SIG-M5 treated with dmso at 0.1 percent for 504 hours (cell line): ENCODE measurements at regions not wholly inside any gene's neighbourhood (a gene's known extent, or its start where the extent isn't known, plus 50 kb on each side); places are given as distances from the start of the nearest gene placed in this dataset.

ENCODE experiments used
- DNase-seq: peaks from one replicate; lab custom pipeline; 2025; ENCODE audit not compliant: unreplicated experiment; lab: John Stamatoyannopoulos, UW

GRCh38 chr6:14676977-14677781 lies 559.6 kb downstream of the CD83 start:
- no peak for DNase-seq

DNA sequence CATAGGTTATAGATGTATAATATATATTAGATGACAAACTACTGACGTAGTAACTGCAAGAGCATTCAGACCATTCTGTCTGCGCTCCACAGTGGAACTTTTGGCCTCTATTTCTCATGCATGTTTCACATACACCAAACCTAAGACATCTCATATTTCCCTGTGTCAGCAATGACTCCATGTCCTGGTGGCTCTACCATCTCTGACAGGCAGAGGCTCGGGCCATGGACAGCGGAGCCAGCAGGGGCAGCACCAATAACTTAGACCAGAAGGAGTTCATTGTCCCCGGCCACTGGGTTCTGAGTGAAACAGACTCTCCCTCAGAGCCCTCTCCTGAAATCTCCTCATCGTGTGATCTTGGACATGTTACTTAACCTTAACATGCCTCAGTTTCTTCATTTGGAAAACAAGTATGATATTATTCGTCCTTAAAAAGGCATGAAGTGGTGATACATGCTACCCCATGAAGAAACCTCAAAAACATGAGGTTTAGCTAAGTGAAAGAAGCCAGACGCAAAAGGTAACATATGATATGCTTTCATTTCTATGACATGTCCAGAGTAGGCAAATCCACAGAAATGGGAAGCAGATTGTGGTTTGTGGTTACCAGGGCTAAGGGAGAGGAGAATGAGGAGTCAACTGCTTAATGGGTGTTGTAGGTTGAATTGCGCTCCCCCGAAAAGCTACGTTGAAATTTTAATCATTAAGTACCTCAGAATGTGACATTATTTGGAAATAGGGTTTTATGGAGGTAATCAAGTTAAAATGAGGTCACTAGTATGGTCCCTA lies 564.0 kb upstream of the JARID2 start:
- peak; percentile 59 for DNase-seq

GRCh38 chr6:14682812-14683211 lies 563.1 kb upstream of the JARID2 start:
- DNase-seq, result no peak

DNA sequence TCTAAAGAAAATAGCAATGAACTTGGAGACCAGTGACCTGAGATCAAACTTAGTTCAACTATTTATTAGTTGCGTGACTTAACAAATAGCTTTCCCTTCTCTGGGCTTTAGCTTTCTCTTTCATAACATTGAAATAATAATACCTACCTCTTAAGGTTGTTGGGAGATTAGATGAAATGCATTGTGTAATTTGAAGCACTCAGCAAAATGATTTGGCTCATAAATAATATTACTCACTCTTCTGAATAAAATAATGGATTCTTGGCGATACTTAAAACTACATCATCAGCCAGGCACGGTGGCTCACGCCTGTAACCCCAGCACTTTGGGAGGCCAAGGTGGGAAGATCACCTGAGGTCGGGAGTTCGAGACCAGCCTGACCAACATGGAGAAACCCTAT lies 556.2 kb upstream of the JARID2 start:
- no peak for DNase-seq

- no peak for DNase-seq
Measured at GRCh38 chr6:14690120-14691056, 555.5 kb upstream of the JARID2 start.

- DNase-seq, result no peak
Measured at GRCh38 chr6:14692208-14692607, 553.7 kb upstream of the JARID2 start.

- DNase-seq, result no peak
Measured at GRCh38 chr6:14693301-14694192, 552.3 kb upstream of the JARID2 start.

DNA sequence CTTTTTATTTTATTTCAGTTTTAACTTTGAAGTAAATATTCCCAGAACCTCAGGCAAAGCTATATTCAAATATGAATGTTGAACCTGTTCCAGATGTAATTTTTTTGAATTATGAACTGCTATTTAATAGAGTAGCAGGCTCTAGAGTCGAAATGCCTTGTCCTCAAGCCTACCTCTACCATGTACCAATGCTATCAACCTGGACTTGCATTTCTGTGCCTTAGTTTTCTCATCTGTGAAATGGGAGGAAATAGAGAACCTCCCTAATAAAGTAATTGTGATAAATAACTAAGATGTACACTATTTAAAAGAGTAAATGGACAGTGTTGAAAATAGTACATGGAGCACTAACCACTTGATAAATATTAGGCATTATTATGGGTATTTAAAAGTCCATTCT lies 551.6 kb upstream of the JARID2 start:
- DNase-seq, result no peak

GRCh38 chr6:14695579-14695978 lies 550.3 kb upstream of the JARID2 start:
- DNase-seq, result no peak

DNA sequence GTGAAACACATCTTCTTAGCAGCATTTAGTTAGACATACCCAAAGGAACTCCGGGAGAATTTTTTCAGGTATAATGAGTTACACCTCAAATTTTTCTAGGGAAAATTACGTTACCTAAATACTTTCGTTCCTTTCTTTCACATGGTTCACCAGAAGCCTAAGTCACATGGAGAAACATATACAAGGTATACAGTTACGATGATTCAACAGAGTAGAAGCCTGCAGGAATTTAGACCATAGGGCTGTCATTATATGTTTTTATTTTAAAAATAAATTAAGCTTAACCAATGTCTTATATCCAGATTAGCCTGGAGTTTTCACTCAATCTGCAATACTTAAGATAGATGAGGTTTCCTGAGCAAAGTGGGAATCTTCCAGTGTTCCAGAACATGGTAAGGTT lies 549.5 kb upstream of the JARID2 start:
- DNase-seq, result no peak

DNA sequence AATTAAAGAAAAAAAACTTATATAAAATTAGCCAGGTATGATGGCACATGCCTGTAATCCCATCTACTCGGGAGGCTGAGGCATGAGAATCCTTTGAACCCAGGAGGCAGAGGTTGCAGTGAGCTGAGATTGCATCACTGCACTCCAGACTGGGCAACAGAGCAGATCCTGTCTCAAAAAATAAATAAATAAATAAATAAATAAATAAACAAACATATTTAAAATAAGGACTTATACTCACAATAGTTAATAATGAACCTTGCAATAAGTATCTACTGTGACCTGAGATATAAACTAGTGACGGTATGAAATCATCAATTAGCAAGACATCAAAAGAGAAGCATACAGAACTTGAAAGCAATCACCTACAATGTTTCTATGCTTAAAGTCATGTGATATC lies 548.4 kb upstream of the JARID2 start:
- no peak for DNase-seq

- no peak for DNase-seq
Measured at GRCh38 chr6:14699803-14700601, 545.9 kb upstream of the JARID2 start.

DNA sequence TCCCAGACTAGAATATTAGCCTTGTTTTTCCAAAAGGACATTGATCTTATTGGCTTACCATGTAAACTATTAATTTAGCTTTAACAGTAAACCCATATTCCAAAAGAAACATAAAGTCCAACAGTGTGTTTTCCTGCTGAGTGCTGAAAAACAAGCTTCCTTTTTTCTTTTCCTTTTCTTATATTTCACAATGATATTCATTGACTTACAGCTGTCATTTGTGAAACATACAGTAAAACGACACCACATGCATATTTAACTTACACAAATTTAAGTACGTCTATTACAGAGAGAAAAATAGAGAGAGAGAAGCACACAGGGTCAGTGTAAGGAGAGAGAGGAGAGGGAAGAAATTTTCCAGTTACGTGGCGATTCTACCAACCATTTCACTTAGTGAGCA lies 543.9 kb upstream of the JARID2 start:
- peak; percentile 35 for DNase-seq

DNA sequence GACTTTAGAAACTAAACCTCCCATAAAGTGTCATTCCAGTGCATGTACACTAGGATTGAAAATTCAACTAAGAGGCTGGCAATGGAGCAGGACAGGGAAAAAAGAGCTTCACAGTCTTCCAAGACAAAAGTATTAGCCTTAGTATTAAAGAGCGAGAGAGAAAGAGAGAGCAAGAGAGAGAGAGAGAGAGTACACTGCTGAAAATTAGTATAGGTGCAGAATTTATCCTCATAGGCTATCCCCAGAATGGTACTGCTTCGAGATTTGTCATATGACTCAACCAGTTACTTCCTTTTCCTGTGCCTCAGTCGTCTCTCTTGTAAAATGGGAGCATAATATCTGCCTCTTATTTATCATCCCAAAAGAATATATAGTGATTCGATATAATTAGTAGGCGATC lies 543.2 kb upstream of the JARID2 start:
- no peak for DNase-seq

DNA sequence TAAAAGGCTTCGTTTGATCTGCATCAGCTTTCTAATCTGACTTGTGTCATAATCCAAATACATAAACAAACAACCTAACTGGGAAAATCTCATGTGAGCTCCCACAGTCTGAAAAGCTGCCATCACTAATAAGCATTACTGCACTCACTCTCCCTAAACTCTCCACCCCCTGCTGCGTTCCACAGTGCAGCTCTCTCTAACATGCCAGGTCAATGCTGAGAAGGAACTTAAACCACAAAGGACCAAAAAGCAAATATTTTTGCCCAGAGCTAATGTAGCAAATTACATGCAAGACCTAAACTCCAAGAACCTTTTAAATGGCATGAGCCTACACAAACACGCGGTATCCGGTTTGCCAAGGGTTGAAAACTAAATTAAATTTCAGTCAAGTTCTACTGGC lies 542.3 kb upstream of the JARID2 start:
- DNase-seq, result no peak

GRCh38 chr6:14704383-14705271 lies 541.2 kb upstream of the JARID2 start:
- no peak for DNase-seq

- no peak for DNase-seq
Measured at GRCh38 chr6:14705841-14706377, 540.0 kb upstream of the JARID2 start.

- DNase-seq, result no peak
Measured at GRCh38 chr6:14706378-14706929, 539.4 kb upstream of the JARID2 start.
